GM21825 (cell line): ENCODE measurements at regions not wholly inside any gene's neighbourhood (a gene's known extent, or its start where the extent isn't known, plus 50 kb on each side); places are given as distances from the start of the nearest gene placed in this dataset.

Experiments
- ATAC-seq: cut with Tn5 transposase; IDR thresholded peaks from one replicate; pipeline ENCODE4 v1.9.1; 2021; ENCODE audit warnings: mild to moderate bottlenecking, moderate library complexity; ENCODE audit not compliant: unreplicated experiment

DNA sequence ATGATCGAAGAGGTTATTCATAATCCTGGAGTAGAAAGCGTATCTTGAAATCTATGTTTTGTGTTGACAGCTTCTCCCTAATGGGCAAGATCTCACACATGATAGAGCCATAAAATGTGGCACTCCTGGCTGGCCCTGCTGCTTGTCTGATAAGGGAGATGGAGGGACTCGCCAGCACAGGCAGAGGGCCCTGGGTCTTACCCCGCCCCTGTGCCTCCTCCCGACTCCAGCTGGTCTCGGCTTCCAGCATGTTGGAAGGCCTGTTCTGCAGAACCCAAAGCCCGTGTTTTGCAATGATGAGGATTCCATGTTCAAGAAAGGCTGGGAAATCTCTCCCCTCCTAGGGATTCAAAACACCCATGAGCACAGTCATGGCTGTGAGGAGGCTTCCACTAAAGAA is 106.7 kb upstream of the SDK2 start:
- no peak for ATAC-seq

DNA sequence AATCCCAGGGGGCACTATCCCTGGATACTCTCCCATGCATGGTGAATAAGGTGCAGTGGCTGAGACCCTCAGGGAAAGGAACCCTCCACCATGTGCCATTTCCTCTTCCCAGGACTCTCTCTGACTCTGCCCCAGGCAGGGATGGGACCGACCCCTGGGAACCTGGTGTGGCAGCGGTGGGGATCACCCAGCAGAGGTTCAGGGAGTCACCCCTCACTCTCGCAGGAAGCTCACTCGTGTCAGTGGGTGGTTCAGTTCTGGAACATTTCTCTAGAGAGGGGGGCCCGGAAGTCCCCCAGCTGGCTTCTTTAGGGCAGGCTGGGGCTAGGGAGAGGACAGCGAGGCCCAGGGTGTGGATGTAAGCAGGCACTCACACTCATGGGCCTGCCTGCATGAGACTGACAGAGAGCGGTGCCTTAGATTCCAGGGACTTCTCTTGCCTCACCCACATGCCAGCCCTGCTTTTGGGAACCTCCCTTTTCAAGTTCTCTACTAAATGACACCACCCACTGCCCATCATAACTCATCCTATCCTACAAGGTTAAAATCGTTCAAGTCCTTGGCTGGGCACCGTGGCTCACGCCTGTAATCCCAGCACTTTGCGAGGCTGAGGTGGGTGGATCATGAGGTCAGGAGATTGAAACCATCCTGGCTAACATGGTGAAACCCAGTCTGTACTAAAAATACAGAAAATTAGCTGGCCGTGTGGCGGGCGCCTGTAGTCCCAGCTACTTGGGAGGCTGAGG is 109.7 kb upstream of the SDK2 start:
- no peak for ATAC-seq

DNA sequence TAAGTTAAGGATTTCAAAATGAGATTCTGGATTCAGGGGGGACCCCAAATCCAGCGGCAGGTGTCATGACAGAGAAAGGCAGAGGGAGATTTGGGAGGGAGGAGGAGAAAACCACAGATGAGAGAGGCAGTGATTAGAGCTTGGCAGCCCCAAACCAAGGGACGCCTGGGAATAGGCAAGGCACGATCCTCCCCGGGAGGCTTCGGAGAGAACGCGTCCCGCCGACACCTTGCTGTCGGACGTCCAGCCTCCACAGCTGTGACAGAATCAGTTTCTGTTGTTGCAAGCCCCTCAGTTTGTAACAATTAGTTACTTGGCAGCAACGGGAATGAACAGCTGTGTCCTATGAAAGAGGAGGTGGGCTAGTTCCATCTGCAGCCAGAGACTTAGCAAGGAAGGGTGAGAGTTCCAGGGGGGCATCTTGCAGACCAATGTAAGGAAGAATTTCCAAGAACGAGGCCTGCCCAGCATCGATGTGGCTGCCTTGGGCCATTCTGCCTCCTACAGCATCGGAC is 110.7 kb upstream of the SDK2 start:
- no peak for ATAC-seq

DNA sequence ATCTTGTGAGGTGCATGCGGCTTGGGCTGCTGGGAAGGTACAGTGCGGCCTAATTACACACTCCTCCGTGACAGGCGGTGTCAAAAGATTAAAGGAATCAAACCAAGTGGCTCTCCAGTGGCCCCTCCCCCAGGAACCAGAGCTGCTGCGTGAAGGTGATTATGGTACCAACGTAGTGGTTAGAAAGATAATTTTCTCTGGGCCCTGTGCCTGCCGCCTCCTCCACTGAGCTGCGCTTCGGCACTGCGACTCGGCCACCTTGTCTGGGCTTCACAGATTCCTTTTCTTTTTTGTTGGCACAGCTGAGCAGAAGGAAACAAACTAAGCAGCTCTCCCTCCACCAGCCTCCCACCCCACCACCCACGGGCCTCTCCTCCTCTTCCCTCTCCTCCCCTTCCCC is 113.2 kb upstream of the SDK2 start:
- no peak for ATAC-seq

DNA sequence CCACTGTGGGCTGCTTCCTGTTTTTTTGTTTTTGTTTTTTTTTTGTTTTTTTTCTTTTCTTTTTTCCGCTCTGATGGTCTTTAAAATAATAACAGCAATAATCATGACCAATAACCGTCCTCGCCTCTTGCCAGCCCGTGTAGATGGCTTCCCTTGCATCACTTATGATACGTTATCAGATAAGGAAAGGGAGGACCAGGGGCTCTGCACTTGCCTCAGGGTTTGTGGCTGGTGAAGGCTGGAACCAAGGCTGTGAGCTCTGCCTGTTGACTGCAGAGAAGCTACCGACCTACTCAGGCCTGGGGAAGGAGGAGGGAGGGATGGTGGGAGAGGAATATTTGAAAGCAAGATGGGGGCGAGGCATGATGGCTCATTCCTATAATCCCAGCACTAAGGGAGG is 114.0 kb upstream of the SDK2 start:
- ATAC-seq = no peak

DNA sequence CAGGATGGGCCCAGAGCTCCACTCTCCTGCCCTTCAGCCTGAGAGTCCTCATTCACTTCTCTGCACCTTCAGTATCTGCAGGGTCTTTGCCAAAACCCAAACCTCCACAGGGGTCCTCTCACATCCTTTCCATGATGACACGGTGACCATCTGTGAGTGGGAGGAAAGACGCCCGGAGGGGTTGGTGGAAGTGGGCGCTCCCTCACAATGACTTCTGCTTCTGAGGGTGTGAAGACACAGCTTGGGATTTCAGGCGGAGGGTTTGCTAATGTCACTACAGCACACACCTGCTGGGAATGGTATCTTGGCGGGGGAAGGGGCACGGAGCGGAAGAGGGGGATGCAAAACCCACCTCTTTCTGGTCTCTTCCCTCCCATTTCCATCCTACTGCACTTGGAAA is 115.1 kb upstream of the SDK2 start:
- no peak for ATAC-seq

DNA sequence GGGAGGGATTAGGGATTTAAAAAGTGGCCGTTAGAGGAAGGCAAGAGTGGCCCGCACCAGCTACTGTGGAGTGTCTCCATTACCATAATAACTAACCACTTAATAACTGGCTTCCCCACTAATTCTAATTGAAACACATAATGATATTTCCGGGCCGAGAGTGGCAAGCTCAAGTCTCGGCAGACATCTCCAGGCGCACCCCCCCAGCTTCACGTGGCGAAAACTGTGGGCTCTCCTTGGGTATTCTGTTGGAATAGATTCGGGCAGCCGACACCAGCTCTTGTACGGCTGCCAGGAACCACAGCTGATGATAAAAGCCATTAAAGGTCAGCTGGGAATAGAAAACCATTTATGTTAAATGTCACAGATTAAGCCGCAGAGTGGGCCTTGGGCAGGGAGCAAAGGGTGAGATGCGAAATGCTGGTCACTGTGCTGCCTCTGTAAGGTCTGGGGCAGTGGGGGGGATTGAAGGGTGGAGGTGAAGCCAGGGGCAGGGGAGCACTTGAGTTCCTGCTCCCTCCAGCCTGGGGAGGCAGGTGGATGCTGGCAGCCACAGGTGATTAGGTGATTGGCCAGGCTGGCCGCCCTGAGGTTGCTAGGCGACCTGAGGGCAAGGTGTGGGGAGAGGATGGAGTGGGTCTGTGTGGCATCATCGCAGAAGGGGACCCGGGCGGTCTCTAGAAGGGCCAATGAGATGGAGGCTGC is 115.6 kb upstream of the SDK2 start:
- no peak for ATAC-seq

DNA sequence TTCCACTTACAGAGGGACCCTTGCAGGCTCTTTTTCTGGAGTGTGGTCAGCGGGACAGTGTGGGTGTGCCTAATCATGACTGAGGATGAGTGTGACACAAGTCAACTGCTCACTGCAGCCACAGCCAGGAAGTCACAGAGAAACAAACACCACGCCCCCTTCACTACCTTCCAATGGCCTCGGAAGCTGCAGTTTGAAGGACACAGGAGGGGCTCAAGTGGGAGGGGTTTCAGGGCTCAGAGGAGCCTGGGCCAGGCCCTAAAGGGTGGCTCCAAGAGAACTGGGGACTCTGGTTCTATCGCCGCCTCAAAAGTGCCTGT is 116.2 kb upstream of the SDK2 start:
- ATAC-seq = no peak

DNA sequence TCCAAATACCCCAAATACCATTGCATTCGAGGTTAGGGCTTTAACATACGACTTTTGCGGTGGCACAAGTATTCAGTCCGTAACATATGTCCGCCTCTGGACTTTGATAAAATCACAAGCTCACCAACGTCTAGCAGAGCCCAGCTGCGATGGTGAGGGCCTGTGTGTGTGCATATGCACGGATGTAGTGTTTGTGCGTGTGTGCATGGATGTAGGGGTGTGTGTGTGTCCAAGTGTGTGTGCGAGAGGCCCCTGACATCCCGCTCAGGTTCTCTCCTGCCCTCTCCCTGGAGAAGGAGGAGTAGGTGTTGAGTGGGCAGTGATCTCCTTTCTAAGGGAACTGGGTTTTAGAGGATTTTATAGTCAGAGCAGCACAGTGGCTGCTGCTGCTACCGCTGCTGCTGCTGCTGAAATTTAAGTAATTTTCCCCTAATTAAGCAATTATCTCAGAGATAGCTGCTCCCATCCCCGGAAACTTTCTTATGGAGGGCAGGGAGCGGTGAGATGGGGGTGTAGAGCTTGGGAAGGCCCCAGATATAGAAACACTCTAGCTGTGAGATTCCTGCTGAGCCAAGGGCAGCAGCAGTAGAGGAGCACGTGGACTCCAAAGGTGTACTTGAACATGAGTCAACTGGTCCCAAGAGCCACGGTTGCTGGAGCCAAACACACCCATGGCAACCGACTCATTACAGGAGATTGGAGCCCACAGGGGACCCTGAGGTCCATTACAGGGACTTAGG is 121.7 kb upstream of the SDK2 start:
- no peak for ATAC-seq

DNA sequence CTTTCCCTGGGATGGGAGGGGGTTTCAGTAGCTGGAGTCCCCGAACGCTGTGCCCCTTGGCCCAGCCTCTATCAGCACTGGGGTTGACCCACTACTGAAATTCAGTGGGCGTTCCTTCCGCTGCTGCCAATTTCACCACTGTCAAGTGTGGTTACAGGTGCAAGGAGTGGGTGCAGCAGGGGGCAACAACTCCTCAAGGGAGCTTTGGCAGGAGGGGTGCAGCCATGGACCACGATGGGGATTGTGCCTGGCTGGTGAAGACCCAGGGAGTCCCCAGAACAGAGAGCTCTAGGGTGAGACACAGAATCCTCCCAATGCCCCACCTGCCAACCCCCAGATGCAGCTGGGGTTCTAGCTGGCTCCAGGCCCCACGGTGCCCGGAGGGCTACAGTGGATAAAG is 123.5 kb upstream of the SDK2 start:
- ATAC-seq = no peak

DNA sequence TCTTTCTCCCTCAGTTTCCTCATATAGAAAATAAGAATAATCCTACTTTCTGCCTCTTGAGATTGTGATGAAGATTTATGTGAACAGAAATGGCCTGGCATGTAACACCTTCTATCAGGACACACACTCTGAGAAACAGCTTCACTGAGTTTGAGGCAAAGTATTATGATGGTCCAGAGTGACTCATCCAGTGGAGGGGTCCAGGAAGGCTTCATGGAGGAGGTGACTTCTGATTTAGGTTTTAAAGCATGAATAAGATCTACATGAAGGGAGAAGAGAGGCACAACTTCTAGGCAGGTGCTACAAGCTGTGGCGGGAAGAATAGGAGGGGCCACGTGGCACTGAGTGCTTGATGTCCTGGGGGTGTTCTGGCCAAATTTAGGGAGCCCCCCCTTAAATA is 124.4 kb upstream of the SDK2 start:
- no peak for ATAC-seq

DNA sequence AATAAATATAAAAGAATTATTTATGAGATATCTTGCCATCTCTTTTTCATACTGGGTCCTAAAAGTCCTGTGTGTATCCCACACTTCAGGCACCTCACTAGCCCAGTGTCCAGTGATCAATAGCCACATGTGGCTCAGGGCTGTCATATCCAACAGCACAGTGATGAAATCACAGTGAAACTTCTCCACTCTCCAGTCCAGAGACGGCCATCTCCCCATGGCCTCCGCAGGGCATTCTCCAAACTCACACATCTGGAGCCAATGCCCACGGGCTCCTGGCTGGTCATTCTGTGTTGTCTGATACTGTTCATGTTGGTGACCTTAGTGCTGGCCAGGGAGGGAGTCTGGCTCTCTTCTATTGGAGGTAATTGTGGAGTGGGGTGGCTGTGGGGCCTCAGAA is 125.2 kb upstream of the SDK2 start:
- no peak for ATAC-seq

DNA sequence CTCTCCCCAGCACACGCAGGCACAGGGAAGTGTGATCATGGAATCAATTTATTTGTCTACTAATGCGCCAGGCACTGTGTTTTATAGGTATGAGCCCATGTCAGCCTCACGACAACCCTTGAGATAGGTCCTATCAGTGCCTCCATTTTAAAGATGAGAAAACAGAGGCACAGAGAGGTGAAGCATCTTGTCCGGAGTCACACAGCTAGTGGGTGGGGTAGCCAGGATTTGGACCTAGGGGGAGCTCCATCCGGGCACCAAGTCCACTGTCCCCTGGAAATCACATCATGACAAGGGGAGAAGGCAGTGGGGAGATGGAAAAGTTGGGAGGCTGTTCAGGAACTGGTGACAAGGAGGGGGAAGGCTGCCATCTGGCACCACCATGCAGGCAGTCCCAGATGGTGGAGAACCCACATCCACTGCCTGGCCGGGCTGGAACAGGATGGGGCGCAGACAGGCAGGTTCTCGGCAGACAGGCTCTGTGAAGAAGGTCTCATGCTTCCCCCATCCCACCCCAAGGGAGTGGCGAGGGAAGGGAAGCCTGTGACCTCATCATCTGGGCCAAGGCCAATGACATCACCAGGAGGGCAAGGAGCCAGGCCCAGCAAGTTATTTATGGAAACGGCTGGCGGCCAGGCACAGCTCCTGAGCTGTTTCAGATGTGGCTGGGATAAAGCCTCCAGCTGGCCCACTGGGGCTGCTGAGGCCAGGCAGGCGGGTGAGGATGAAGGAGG is 126.0 kb upstream of the SDK2 start:
- no peak for ATAC-seq

DNA sequence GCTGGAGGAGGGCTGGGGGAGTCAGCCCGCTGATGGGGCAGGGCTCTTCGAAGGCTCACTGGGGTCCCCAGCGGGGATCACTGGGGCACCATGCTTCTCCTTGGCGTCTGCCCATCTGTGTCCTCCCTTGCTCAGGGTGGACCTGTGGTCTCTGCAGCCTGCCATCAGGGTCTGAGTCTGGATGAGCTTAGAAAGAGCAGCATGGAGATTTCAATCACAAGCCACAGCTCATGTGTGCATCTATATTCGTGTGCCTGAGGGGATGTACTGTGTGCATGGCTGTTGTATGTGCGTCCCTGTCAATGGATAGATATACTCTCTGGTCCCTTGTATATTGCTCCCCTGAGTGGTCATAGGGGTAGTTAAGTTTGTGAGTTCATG is 126.6 kb upstream of the SDK2 start:
- ATAC-seq = no peak

DNA sequence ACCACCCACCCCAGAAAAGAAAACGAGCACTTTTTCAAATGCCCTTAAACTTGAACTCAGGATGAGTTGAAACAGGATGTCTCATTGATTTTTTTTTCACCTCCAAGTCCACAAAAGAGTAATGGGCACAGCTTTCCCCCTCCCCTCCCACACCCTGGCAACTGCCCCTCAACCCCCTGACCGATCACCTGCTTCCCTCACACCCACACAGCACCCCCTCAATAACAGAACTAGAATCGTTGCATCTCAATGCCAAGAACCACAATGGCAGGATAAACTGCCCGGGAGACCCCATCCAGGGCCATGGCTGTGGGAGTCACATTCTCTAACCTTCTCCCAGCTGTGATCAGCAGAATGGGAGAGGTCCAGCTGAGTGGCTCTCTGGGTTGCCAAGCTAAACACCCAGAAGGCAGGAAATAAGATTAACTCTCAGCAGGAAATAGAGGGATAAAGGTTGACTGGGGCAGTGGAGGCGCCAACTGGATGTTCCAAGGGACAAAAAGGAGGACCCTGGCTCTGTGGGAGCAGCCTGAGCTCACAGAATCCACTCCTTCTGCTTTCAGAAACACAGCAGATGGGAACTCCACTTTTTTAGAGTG is 128.0 kb upstream of the SDK2 start:
- ATAC-seq = no peak

DNA sequence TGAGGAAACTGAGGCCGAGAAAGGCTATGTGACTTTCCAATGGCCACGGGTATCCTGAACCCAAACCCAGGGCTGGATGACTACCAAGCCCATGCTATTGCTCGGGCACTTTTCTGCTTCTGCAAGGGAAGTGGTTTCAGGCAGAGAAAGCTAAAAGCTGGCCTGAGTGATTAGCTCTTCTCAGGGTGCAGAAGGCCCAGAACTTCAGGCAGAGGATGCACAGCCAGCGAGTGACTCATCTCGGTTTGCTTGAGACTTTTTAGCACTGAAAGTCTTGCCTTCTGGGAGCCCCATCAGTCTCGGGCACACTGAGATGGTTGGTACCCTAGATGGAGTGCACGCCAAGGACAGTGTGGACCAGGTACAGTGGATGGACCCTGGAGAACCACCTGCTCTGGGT is 129.5 kb upstream of the SDK2 start:
- no peak for ATAC-seq

DNA sequence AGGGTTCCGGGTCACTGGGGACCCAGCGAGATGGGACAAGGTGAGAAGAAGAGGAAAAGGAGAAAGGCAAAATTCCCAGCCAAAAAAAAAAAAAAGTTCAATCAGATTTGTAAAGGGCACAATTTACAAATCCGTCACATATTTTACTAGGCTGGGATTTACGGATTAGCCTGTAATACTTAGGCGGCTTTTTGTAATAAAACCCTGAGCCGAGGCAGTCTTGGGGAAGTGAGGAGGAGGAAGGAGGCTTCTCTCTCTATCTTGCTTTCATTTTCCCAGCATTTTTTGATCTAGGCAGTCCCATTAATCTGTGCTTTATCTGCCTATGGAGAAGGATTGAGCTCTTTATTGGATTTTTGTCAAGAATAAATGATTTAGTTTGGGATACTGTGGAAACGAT is 130.6 kb upstream of the SDK2 start:
- ATAC-seq = no peak

DNA sequence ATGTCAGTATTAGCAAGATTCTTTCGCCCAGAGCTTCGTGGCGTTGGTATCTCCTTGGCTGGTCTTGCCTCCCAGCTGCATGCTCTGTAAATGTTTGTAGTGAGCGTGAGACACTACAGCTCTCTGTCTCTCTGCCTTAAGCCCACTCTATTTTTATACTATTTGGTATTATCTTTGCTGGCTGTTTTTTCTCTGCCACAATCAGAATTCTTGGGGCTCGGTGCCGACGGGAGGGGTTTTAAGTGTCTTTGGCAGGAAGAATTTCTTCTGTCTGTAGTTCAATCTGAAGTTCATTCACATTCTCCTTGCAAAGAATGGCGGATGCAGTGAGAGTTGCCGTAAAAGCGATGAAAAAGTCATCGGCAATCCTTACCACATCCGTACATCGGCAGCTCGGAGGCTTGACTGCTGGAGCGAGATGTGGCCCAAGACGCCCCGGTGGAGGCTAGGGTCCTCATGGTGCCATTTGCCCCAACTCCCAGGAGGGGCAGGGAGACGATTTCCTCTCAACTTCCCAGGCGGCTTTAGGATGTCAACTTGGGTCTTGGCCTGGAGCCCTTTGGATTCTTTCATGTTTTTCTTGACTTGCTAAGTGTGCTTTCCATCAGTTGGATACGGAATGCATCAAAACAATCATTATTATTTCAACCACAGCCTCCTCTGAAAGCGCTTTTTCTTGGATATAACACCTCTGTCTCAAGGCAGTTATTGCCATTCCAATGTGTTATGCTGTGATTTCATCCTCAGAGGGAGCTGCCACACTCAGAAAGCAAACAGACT is 132.3 kb upstream of the SDK2 start:
- no peak for ATAC-seq

DNA sequence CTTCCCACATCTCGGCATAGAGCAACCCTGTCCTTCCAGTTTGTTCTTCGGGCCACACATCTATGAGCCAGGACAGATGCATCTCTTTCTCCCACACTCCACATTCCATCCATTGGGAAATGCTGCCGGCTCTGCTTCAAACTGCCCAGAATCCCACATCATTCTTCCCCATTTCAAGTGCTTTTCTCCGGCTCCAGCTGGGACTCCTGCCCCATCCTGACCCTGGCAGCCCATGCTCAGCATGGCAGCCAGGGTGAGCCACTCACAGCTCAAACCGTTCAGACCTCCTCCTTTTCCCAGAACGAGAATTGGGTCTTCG is 132.8 kb upstream of the SDK2 start:
- no peak for ATAC-seq

DNA sequence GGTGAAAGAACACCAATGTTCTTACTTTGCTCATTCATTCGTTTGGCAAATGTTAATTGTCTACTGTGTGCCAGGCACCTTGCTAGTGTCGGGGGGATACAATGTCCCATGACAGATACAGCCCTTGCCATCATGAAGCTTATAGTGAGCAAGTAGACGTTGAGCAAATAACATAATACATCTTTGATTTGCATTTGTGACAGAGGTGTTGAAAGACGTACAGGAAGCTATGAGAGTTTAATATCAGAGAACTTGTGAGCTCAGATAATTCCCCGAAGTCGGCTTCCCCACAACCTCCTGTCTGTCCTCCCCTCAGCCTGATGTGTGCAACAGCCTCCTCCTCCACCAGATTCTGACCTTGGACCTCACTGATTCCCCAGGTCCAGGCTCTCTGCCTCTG is 138.0 kb upstream of the SDK2 start:
- ATAC-seq = no peak
